LNCaP clone FGC (cell line): ENCODE measurements at regions not wholly inside any gene's neighbourhood (a gene's known extent, or its start where the extent isn't known, plus 50 kb on each side); places are given as distances from the start of the nearest gene placed in this dataset.

Experiments
- DNase-seq: peaks from one replicate; pipeline ENCODE4 v3.0.0-alpha.2; 2011; ENCODE audit warnings: low read depth
- H3K4me3 ChIP-seq: 2 replicates; pipeline ENCODE4 v1.5.1; 2011; ENCODE audit warnings: mild to moderate bottlenecking, low read depth, low read length, control low read depth
- TF ChIP-seq, protein P1 (sequence below): IDR thresholded peaks from 2 replicates; pipeline ENCODE4 v1.5.1; 2012; ENCODE audit warnings: mild to moderate bottlenecking; ENCODE audit not compliant: control insufficient read depth, insufficient read depth; ENCODE audit errors: extremely low read depth

DNA sequence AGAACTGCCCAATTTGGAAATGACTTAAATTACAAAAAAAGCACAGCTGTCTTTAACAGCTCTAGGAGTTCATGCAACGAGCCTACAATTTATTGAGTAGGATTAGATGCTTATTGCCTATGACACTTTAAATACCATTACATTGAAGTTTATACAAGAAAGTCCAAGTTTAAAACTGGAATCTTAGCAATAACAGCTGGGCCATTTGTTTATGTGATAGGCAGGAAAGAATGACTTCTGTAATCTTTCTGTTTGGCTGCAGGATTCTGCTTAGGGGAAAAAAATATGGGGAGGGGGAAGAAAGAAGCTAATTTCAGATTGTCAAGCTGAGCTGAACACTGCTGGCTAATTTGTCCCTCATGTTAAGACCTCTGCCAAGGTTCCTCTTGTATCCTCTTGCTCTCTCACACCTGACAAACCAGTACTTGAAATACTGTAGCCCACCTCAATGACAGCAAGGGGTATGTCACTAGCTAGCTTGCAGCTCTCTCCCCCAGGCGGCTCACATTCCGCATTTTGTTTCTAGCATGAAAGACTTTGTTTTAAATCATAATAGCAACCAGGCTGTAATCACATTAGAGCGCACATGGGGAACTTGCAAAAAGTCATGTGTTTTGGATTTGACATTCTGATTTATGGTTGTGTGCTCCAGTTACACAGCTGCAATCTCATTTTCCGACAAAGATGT, 384.8 kb downstream of the BMP4 start:
- TF ChIP-seq, protein P1, sequence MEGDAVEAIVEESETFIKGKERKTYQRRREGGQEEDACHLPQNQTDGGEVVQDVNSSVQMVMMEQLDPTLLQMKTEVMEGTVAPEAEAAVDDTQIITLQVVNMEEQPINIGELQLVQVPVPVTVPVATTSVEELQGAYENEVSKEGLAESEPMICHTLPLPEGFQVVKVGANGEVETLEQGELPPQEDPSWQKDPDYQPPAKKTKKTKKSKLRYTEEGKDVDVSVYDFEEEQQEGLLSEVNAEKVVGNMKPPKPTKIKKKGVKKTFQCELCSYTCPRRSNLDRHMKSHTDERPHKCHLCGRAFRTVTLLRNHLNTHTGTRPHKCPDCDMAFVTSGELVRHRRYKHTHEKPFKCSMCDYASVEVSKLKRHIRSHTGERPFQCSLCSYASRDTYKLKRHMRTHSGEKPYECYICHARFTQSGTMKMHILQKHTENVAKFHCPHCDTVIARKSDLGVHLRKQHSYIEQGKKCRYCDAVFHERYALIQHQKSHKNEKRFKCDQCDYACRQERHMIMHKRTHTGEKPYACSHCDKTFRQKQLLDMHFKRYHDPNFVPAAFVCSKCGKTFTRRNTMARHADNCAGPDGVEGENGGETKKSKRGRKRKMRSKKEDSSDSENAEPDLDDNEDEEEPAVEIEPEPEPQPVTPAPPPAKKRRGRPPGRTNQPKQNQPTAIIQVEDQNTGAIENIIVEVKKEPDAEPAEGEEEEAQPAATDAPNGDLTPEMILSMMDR, result no peak
- no peak overlapping the region for H3K4me3 ChIP-seq
- no peak for DNase-seq

DNA sequence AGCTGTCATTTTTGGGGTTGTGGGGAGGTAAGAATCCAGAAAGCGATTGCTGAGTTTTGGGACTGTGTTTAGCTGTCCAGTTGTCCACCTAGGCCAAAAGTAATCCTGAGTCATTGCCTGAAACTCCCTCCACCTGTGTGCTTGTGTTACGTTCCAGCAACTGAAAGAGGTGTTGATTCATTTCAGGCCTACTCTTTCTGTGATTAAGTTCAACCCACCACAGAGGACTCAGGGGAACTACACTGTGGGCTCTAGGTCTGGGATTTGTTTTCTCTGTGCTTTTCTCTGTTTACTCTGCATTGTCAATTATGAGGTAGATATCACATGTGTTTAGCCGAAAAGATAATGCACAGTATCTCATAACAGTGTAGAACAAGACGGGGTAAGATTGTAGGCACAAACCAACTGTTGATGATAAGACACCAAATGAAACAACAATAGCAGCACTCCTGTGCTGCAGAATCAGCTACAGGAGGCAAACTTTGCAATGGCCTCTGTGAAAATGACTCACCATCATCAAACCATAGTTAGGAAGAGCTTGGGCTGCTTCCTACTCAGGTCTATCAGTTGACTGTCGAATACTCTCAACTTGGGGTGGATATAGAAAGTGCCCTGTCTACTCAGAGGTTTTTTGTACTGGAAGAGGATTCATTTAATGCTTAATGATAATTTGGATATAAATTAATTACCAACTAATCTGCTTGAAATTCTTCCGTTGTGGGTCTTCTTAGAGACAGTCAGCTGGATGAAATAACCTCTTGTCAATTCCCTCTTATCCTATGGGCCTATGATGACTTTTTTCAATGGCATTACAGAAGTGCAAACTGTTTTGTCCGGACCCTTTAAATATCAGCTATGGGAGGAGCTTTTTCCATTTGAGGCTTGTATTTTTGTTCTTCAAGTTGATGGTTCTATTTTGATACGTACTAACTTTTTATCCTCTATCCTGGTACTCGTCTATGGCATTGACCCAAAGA, 385.9 kb downstream of the BMP4 start:
- TF ChIP-seq, protein P1, result no peak
- no peak for DNase-seq
- H3K4me3 ChIP-seq, result no peak overlapping the region

DNA sequence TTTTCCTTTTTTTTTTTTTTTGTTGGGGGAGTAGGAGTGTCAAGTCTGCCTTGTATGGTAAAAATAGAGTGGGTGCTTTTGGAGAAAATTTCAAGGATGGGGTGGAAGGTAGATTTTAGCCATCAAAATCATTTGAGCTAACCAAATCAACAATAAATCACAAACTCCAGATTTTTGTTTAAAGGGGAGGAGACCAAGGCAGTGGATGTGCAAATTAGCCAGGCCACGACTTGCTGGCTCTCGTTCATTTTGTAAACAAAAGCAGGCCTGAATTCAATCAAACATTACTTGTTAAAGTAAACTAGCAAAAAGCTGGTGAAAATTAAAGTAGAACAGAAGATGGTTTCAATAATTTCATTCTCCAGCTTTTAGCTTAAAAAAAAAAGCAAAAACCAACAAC, 387.2 kb downstream of the BMP4 start:
- no peak overlapping the region for H3K4me3 ChIP-seq
- TF ChIP-seq, protein P1, result no peak
- no peak for DNase-seq

DNA sequence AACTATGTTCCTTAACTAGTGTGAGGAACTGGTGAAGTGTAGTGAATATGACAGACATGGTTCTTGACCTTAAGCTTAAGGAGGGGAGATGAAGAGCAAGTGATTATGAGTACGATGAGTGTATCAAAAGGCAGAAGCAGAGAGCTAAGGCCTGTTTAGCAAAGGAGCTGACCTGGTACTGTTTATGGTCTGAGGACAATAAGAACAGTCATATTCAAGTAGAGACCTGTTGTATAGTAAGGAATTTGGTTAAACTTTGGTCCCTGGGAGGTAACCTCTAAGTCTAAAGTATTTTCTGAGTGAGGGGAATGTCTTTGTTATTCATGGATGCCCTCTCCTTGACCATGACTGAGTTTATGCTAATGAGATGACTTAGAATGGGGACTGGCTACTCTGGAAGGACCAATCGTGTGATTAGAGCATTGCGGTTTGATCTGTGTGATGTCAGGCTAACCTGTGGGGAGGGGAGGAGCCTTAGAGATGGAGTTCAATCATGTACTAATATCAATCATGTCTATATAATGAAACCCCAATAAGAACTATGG, 389.3 kb downstream of the BMP4 start:
- DNase-seq, result no peak
- TF ChIP-seq, protein P1, result no peak
- no peak overlapping the region for H3K4me3 ChIP-seq

DNA sequence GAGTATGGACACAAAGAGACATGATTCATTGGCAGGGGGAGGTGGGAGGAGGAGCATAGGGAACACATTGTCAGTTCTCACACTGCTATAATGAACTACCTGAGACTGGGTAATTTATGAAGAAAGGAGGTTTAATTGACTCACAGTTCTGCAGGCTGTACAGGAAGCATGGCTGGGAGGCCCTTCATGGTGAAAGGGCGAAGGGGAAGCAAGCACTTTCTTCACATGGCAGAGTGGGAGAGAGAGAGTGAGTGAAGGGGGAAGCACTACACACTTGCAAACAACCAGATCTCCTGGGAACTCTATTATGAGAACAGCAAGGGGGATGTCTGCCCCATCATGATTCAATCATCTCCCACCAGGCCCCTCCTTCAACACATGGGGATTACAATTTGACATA, 391.8 kb downstream of the BMP4 start:
- DNase-seq, result no peak
- H3K4me3 ChIP-seq, result no peak overlapping the region
- TF ChIP-seq, protein P1, result no peak

DNA sequence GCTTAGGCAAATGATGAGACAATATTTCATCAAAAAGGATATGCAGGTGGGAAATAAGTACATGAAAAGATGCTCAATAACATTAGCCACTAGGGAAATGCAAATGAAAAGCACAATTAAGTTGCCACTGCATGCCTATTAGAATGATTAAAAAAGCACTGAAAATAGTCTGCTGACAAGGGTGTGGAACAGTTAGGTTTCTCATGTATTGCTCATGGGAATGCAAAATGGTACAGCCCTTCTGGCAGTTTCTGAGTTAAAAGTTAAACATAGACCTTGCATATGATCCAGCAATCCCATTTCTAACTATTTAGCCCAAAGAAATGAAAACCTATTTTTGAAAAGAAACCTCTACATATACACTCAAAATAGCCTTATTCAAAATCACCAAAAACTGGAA, 393.0 kb downstream of the BMP4 start:
- TF ChIP-seq, protein P1, result no peak
- H3K4me3 ChIP-seq, result no peak overlapping the region
- no peak for DNase-seq
